Effector memory CD8-positive, alpha-beta T cell (primary cell): ENCODE measurements at regions not wholly inside any gene's neighbourhood (a gene's known extent, or its start where the extent isn't known, plus 50 kb on each side); places are given as distances from the start of the nearest gene placed in this dataset.
"Not testable (repeated sequence)": the region's sequence is repeated elsewhere in the genome, so short reads cannot be mapped to it uniquely, and the experiment has no call there.

ENCODE experiments used
- ATAC-seq: fragments of 150-1000 bp; cut with Tn5 transposase; replicated peaks from 2 replicates; pipeline ENCODE4 v1.10.0; 2021; ENCODE audit warnings: mild to moderate bottlenecking, moderate library complexity
- DNase-seq, 3 experiments: peaks; one replicate each; pipeline ENCODE4 v3.0.0; 2021
- H3K27ac Mint-ChIP-seq, 2 donors: one replicate each; pipeline ENCODE4 v1.8.0; 2022; ENCODE audit warnings: mild to moderate bottlenecking in 2 of 2, mixed read lengths in 2 of 2, moderate library complexity in 2 of 2
- H3K27me3 Mint-ChIP-seq, 2 donors: one replicate each; pipeline ENCODE4 v1.8.0; 2022; ENCODE audit warnings: mixed read lengths in 2 of 2
- H3K36me3 Mint-ChIP-seq: one replicate; pipeline ENCODE4 v1.8.0; 2022; ENCODE audit warnings: mild to moderate bottlenecking, moderate library complexity, mixed read lengths; ENCODE audit not compliant: insufficient read depth
- H3K4me1 Mint-ChIP-seq, 2 donors: one replicate each; pipeline ENCODE4 v1.8.0; 2022; ENCODE audit warnings: low read depth in 2 of 2, mixed read lengths in 2 of 2
- H3K4me3 Mint-ChIP-seq, 2 donors: one replicate each; pipeline ENCODE4 v1.8.0; 2022; ENCODE audit warnings: mild to moderate bottlenecking in 2 of 2, mixed read lengths in 2 of 2, moderate library complexity in 2 of 2
- H3K9me3 Mint-ChIP-seq, 2 donors: one replicate each; pipeline ENCODE4 v1.8.0; 2022; ENCODE audit warnings: mixed read lengths in 2 of 2

DNA sequence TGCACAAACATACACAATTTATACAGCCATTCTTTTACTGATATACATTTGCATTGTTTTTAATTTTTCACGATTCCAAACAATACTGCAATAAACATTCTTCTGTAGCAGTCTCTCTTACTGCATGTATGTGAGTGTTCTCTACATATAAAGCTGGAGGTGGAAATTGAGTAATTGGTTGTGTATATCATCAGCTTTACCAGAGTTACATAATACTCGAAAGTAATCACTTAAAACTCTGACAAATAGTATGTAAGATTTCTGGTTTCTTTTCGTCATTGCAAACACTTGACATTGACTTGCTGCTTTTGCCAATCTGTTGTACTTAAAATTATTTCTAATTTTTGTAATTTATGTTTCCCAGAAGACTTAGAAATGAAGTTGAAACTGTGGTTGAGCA lies 110.2 kb downstream of the TDRD15 start:
- Mint-ChIP-seq H3K4me3 (no peak overlapping the region), H3K36me3 (no peaks in the 10 kb centered on the region), H3K4me1 (no peaks in the 10 kb centered on the region), H3K9me3 (peaks cover 0 to 6% of the 10 kb centered on the region in 2 donors), H3K27me3 (no peaks in the 10 kb centered on the region), H3K27ac (no peak overlapping the region)
- DNase-seq (no peak), ATAC-seq (no peak)

- Mint-ChIP-seq H3K9me3 (peaks cover 0 to 6% of the 10 kb centered on the region in 2 donors), H3K4me3 (no peak overlapping the region), H3K27ac (no peak overlapping the region)
Measured at GRCh38 chr2:21234464-21235120, 110.8 kb downstream of the TDRD15 start.

DNA sequence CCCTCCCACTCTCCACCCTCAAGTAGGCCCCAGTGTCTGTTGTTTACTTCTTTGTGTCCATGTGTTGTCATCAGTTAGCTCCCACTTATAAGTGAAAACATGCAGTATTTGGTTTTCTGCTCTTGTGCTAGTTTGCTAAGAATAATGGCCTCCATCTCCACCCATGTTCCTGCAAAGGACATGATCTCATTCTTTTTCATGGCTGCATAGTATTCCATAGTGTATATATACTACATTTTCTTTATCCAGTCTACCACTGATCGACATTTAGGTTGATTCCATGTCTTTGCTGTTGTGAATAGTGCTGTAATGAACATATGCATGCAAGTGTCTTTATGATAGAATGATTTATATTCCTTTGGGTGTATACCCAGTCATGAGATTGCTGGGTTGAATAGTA lies 116.0 kb downstream of the TDRD15 start:
- not testable (repeated sequence) for DNase-seq, ATAC-seq, H3K4me3 Mint-ChIP-seq, H3K27me3 Mint-ChIP-seq, H3K4me1 Mint-ChIP-seq, H3K27ac Mint-ChIP-seq, H3K36me3 Mint-ChIP-seq
- H3K9me3 Mint-ChIP-seq = peaks cover 9 to 12% of the 10 kb centered on the region in 2 donors

More at GRCh38 chr2:21234464-21235120, 110.8 kb downstream of the TDRD15 start:
- no peak for DNase-seq
- no peaks in the 10 kb centered on the region for H3K27me3 Mint-ChIP-seq
- H3K4me1 Mint-ChIP-seq = no peaks in the 10 kb centered on the region
- H3K36me3 Mint-ChIP-seq = no peaks in the 10 kb centered on the region
- ATAC-seq = no peak

- H3K4me3 Mint-ChIP-seq = no peak overlapping the region
- H3K27ac Mint-ChIP-seq = no peak overlapping the region
- peaks cover 12 to 15% of the 10 kb centered on the region in 2 donors for H3K9me3 Mint-ChIP-seq
- no peaks in the 10 kb centered on the region for H3K36me3 Mint-ChIP-seq
- H3K27me3 Mint-ChIP-seq = no peaks in the 10 kb centered on the region
- DNase-seq = no peak
- no peak for ATAC-seq
- H3K4me1 Mint-ChIP-seq = no peaks in the 10 kb centered on the region
Measured at GRCh38 chr2:21244161-21244560, 120.4 kb downstream of the TDRD15 start.

DNA sequence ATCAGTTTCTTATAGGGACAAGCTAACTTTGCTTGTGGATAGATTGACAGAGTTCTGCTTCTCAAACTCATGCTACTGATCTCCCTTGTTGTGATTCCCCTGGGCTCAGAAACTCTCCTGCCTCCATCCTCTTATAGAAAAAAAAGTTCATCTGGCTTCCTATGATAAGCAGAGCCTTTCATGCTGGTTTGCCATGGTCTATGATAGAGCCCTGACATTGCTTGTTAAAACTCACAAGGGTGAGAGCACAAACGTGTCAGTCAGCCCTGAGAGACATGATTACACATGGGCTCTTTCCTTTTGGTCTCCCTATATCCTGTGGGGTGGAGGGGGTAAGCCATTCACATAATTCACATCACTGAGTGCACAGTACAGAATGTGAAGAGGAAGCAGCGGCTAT lies 121.8 kb downstream of the TDRD15 start:
- no peaks in the 10 kb centered on the region for H3K27me3 Mint-ChIP-seq
- H3K4me1 Mint-ChIP-seq = no peaks in the 10 kb centered on the region
- H3K4me3 Mint-ChIP-seq = no peak overlapping the region
- H3K27ac Mint-ChIP-seq = no peak overlapping the region
- DNase-seq = no peak
- ATAC-seq = no peak
- H3K9me3 Mint-ChIP-seq = peaks cover 11 to 12% of the 10 kb centered on the region in 2 donors
- H3K36me3 Mint-ChIP-seq = no peaks in the 10 kb centered on the region

DNA sequence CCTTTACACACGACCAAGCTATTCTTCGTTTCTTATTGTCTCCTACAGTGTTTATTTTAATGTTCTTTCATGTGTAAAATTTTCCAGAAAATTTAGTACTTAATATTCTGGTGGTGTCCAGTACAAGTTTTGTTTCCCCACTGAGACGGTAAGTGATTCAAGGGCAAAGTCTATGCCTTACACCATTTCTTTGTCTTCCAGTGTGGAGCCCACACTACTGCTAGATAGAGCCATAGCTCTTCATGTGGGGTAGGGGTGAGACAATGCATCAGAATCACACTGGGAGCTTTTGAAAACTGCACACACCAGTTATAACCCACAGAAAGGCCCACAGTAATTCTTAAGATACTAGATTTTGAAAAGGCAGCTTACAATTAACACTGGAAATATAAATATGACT lies 125.6 kb downstream of the TDRD15 start:
- DNase-seq (no peak), ATAC-seq (no peak)
- Mint-ChIP-seq H3K27ac (no peak overlapping the region), H3K9me3 (peaks cover 0 to 7% of the 10 kb centered on the region in 2 donors), H3K27me3 (no peaks in the 10 kb centered on the region), H3K36me3 (no peaks in the 10 kb centered on the region), H3K4me1 (no peaks in the 10 kb centered on the region), H3K4me3 (no peak overlapping the region)

- H3K9me3 Mint-ChIP-seq = peaks cover 0 to 7% of the 10 kb centered on the region in 2 donors
Measured at GRCh38 chr2:21250673-21251072, 126.9 kb downstream of the TDRD15 start.

GRCh38 chr2:21251216-21251980 lies 127.6 kb downstream of the TDRD15 start:
- ATAC-seq = no peak
- Mint-ChIP-seq H3K27ac (no peak overlapping the region), H3K4me3 (no peak overlapping the region), H3K36me3 (no peaks in the 10 kb centered on the region), H3K27me3 (no peaks in the 10 kb centered on the region), H3K4me1 (no peaks in the 10 kb centered on the region), H3K9me3 (peaks cover 0 to 6% of the 10 kb centered on the region in 2 donors)
- no peak for DNase-seq

More at GRCh38 chr2:21250673-21251072, 126.9 kb downstream of the TDRD15 start:
- no peak overlapping the region for H3K4me3 Mint-ChIP-seq
- no peaks in the 10 kb centered on the region for H3K27me3 Mint-ChIP-seq
- H3K36me3 Mint-ChIP-seq = no peaks in the 10 kb centered on the region
- ATAC-seq (no peak), DNase-seq (no peak)
- no peak overlapping the region for H3K27ac Mint-ChIP-seq
- H3K4me1 Mint-ChIP-seq = no peaks in the 10 kb centered on the region

GRCh38 chr2:21253311-21254027 lies 129.7 kb downstream of the TDRD15 start:
- peaks cover 0 to 3% of the 10 kb centered on the region in 2 donors for H3K9me3 Mint-ChIP-seq
- H3K36me3 Mint-ChIP-seq = no peaks in the 10 kb centered on the region
- DNase-seq = no peak
- H3K4me3 Mint-ChIP-seq = no peak overlapping the region
- no peaks in the 10 kb centered on the region for H3K4me1 Mint-ChIP-seq
- H3K27ac Mint-ChIP-seq = no peak overlapping the region
- no peak for ATAC-seq
- no peaks in the 10 kb centered on the region for H3K27me3 Mint-ChIP-seq

DNA sequence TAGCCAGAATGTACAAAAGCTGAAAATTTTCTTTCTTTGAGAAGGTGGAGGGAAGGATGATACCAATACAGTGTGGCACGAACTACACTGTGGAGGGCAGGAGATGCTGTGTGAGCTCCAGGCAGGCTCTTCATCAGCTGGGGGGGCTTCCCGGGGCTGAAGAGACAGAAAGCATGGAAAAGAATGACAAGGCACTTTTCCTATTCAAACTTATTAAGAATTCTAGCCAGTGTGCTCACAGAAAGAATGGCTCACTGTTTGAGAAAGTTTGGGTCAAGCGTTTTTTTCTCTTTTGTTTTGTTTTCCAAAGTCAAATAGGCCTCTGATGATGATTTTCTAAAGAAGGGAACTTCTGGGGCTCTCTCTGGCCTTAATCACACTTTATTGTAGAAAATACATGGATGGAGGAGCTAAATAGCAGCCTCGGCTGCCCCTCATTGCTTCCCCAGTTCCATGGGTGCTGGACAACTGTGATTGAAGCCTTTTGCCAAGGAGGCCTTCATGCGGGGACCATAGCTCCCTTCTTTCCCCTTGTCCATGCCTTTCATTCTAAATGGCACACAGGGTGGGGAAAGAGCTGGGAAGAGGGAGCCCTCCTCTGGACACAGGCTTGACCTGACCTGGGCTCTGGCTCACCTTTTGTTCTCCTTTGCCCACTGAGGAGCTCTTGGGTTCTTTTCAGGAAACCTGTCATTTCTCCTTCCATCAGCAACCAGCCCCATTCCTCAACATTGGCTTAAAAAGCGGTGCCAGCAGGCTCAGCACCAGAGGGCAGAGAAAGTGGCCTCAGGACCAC lies 130.6 kb downstream of the TDRD15 start:
- Mint-ChIP-seq H3K9me3 (peaks cover 0 to 3% of the 10 kb centered on the region in 2 donors), H3K27me3 (no peaks in the 10 kb centered on the region), H3K27ac (no peak overlapping the region), H3K36me3 (no peaks in the 10 kb centered on the region), H3K4me3 (no peak overlapping the region), H3K4me1 (no peaks in the 10 kb centered on the region)
- ATAC-seq (no peak), DNase-seq (no peak)

- ATAC-seq (peak; percentile 21), DNase-seq (no peak)
- H3K36me3 Mint-ChIP-seq = no peaks in the 10 kb centered on the region
- peaks cover 0 to 3% of the 10 kb centered on the region in 2 donors for H3K9me3 Mint-ChIP-seq
- no peaks in the 10 kb centered on the region for H3K27me3 Mint-ChIP-seq
- H3K27ac Mint-ChIP-seq = no peak overlapping the region
- no peaks in the 10 kb centered on the region for H3K4me1 Mint-ChIP-seq
- H3K4me3 Mint-ChIP-seq = no peak overlapping the region
Measured at GRCh38 chr2:21256006-21256405, 132.2 kb downstream of the TDRD15 start.

- peaks cover 0 to 1% of the 10 kb centered on the region in 2 donors for H3K9me3 Mint-ChIP-seq
- H3K27me3 Mint-ChIP-seq = no peaks in the 10 kb centered on the region
- H3K36me3 Mint-ChIP-seq = no peaks in the 10 kb centered on the region
- no peak overlapping the region for H3K27ac Mint-ChIP-seq
- H3K4me1 Mint-ChIP-seq = no peaks in the 10 kb centered on the region
- H3K4me3 Mint-ChIP-seq = no peak overlapping the region
- ATAC-seq (no peak), DNase-seq (no peak)
Measured at GRCh38 chr2:21257621-21258020, 133.9 kb downstream of the TDRD15 start.

GRCh38 chr2:21258082-21258481 lies 134.3 kb downstream of the TDRD15 start:
- Mint-ChIP-seq H3K27me3 (no peaks in the 10 kb centered on the region), H3K4me3 (no peak overlapping the region), H3K36me3 (no peaks in the 10 kb centered on the region), H3K27ac (no peak overlapping the region), H3K9me3 (peaks cover 0 to 1% of the 10 kb centered on the region in 2 donors), H3K4me1 (no peaks in the 10 kb centered on the region)
- DNase-seq (no peak), ATAC-seq (no peak)
